Stimulated activated CD4-positive, alpha-beta T cell treated with anti-CD3 and anti-CD28 coated beads, Interleukin-15, amount 100 ng/mL, for 1 hour (primary cell): ENCODE measurements at regions not wholly inside any gene's neighbourhood (a gene's known extent, or its start where the extent isn't known, plus 50 kb on each side); places are given as distances from the start of the nearest gene placed in this dataset.
"Not testable (repeated sequence)": the region's sequence is repeated elsewhere in the genome, so short reads cannot be mapped to it uniquely, and the experiment has no call there.

Experiments used
- DNase-seq, 2 donors: peaks; one replicate each; pipeline ENCODE4 v3.0.0-alpha.2; 2020; ENCODE audit warnings: low read depth in 1 of 2, low spot score in 1 of 2

DNA sequence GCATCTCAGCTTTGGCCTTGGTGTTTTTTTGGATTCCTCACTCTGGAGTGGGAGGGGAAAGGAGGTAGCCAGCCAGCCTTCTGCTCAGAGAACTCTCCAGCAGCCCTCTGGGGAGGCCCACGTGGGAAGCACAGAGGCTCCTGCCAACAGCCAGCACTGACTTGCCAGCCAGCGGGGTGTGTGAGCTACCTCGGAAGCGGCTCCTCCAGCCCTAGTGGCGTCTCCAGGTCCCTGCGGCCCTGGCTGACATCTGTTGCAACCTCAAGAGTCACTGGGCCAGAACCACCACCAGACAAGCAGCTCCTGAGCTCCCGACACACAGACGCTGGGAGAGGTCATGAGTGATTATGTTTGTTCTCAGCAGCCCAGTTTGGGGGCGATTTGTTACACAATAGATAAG is 180.2 kb upstream of the FZD8 start:
- no peak for DNase-seq

GRCh38 chr10:35821339-35821911 is 179.3 kb upstream of the FZD8 start:
- no peak for DNase-seq

DNA sequence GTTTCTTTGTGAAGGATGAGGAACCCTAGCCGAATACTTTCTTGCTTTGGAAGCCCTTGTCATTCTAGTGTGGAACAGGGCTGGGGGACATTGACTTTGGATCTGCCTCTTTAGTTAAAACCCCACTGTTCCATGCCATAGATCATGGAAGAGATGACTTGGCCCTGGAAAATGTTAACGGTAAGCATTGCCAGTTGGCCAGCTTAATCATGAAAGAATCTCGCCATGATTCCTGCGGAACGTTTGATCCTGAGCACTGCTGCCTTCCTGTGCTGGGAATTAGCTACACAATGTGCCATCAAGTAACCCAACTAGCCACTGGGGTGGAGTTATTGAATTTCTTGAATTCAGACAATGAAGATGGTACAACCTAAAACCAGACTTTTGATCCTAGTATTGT is 177.6 kb upstream of the FZD8 start:
- no peak for DNase-seq

- DNase-seq = no peak
Observed at GRCh38 chr10:35819011-35819410, 176.9 kb upstream of the FZD8 start.

DNA sequence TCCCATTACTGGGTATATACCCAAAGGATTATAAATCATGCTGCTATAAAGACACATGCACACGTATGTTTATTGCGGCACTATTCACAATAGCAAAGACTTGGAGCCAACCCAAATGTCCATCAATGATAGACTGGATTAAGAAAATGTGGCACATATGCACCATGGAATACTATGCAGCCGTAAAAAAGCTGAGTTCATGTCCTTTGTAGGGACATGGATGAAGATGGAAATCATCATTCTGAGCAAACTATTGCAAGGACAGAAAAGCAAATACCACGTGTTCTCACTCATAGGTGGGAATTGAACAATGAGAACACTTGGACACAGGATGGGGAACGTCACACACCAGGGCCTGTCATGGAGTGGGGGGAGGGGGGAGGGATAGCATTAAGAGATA is 175.0 kb upstream of the FZD8 start:
- DNase-seq = not testable (repeated sequence)

DNA sequence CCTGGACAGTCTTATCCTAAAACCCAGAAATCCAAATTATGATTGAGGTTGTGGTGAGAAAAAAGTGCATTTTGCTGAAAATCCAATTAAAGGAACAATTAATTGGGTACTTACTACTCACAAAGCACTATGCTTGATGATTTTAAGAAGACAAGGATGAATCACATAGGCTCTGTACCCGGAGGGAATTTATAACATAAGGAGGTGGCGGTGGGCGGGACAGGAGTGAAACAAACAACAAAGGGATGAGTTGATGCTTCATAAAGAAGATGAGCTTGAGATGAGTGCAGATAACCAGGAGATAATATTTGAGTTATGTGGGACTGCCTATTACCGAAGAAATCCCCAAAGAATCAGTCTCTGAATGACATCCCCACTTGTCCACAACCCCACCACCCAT is 171.1 kb upstream of the FZD8 start:
- DNase-seq = no peak

DNA sequence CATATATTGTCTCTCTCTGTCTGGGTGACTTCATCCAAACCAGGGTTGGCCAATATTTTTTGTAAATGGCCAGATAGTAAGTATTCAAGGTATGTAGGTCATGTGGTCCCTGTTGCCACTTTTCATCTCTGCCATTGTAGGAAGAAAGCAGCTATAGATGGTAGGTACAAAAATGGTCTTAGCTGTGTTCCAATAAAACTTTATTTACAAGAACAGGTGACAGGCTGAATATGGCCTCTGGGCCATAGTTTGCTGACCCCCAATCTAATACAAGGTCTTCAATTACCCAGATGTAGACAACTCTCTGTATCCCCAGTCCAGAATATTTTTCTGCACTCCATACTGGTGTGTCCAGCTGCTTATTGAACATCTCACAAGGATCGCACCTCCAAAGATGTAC is 166.2 kb upstream of the FZD8 start:
- no peak for DNase-seq

DNA sequence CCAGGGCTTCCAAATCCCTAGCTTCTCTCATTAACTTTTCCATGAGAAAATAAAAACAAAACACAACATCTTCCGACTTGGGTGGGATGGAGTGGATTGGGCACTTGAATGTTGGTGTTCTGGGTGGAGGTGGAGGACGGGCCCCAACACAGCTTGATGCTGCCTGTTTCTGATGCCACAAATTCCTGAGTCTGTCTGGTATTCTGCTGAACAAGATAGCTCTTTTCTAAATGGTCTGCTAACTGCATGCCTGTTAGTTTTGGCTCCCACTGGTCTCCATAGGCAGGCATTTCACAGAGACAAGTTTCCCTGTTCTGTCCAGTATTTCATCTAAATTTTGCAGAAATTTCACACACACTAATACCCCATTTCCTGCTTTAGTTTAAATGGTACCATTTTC is 160.9 kb upstream of the FZD8 start:
- no peak for DNase-seq

DNA sequence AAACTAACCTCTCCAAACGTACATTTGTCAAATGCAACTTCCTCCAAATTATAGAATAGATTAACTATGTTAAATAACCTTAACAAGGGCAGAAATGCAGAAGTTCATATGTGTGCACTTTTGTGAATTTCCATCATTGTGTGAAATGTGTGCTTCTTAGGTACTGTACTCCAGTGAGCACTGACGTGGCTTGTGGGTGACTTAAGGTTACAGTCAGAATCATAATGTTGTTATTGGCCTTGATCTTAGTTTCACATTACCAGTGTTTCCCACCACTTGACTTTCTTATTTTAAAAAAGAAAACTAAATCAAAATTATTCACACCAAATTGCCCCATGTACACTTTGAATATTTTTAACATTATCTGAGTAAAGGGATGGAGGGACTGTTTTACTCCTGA is 155.1 kb upstream of the FZD8 start:
- DNase-seq = no peak

DNA sequence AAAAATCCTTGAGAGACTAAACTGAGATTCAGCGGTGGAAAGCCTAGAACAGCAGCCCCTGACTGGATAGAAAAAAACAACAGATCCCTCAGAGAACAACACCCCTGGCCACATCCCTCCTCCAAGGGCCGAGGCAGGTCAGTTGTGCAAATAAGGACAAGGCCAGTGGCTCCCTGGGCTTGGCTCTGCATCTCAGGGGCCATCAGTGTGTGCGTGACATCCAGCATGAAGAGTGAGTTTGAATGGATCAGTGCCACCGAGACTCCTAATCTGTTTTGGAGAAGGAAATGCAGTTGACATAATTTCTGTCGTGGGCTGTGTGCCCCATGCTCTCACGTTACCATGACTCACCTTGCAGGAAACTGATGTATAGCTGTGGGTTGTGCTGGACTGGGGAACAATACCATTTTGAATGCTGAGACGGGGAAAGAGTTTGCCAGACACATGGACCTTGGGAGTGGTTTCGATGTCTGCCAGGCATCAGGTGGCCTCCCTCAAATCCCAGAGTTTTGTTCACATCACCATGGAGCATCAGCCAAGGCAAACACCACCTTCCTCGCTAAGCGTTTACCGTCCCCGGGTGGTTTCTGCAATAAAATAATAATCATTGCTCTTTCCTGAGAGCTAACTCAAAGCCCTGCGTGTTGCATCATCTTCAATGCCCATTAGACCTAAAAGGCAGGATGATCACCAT is 153.2 kb upstream of the FZD8 start:
- DNase-seq = no peak

DNA sequence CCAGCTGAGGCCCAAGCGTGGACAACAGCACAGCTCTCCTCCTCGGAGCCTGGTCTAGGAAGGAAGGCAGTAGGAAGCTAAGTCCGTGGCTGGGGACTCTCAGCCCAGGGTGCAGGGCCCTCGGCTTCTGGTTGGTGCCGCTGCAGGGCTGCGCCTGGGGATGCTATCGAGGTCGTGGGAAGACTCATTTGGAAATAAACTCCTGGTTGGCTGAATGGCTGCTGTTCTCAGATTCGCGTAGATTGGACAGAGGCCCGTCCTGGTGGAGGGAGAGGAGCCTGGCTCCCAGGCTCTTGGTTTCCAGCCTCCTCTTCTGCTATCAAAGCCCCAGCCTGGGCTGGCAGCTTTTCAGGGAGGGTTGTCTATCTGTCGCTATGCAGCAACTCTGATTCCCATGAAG is 152.6 kb upstream of the FZD8 start:
- no peak for DNase-seq

GRCh38 chr10:35792291-35792690 is 150.2 kb upstream of the FZD8 start:
- DNase-seq = no peak

DNA sequence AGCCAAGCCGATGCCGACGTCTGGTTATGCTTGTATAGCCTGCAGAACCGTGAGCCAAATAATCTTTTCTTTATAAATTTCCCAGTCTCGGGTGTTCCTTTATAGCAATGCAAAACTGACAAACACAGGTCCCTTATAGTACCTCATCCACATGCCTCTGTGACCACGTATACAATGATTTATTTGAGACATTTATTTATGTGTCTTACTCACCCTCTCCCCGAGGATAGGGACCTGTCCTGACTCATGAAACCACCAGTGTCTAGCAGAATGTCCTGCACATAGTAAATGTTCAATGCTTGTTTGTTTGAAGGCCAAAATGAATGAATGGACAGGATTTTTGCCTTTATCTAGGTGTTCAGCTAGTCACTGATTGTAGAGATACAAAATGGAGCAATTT is 147.9 kb upstream of the FZD8 start:
- no peak for DNase-seq

- DNase-seq = no peak
Observed at GRCh38 chr10:35784751-35785150, 142.7 kb upstream of the FZD8 start.

DNA sequence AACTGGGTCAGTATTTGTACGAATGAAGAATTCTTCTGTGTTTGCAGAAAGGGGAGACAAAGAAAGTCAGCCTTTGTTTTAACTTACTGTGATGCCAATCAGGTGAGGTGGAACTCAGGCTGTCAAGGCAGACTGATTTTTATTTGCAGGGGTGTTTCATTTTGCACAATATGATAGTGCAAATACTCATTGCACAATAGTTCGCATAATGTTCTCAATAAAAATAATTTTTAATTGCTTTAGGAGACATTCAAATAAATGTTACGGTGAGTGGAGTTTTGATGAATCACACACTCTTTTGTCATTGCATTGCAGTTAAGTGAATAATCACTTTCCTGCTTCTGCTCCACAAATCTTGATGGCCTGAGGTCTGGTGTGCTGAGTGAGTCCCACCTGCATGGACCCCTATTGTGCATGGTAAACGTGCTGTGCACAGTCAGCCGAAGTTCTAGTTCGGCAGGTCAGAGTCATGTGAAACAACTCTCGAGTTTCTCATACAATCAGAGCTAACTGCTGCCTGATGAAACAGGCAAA is 141.3 kb upstream of the FZD8 start:
- DNase-seq = no peak

DNA sequence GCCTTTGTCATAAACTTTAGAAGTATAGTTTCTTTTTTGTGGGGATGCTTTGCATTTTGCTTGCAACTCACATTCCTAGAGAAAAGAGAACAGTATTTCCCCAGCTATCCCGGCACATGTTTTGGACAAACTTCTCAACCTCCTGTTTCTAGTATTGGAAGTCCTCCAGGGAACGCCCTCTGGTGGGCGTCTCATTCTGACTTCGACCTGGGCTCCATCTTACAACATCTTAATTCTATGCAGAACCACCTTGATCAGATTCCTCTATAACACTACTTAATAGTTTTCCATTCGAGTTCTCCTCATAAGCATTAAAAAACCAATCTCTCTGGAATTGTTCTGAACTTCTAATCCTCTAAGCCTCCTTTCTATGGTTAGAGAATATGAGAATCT is 139.5 kb upstream of the FZD8 start:
- DNase-seq = no peak

- no peak for DNase-seq
Observed at GRCh38 chr10:35780970-35781642, 139.0 kb upstream of the FZD8 start.

DNA sequence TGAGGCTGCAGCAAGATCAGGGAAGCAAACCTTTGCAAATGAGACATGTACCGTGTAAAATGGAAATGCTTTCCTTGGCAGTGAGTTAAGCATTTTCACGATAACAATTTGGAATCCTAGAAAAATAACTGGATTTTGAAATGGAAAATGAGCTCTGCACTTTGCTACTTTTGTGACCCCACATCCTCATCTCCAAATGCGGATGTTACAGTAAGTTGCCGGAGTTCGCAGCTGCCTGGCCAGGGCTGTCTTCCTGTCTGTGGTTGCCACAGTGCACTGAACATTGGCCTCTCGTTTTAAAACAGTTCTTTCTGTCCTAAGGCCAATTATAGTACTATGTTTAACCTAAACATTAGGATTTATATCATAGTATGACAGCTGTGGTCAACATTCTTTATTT is 136.2 kb upstream of the FZD8 start:
- DNase-seq = no peak

- DNase-seq = not testable (repeated sequence)
Observed at GRCh38 chr10:35776557-35776956, 134.5 kb upstream of the FZD8 start.

- no peak for DNase-seq
Observed at GRCh38 chr10:35774109-35774508, 132.0 kb upstream of the FZD8 start.

DNA sequence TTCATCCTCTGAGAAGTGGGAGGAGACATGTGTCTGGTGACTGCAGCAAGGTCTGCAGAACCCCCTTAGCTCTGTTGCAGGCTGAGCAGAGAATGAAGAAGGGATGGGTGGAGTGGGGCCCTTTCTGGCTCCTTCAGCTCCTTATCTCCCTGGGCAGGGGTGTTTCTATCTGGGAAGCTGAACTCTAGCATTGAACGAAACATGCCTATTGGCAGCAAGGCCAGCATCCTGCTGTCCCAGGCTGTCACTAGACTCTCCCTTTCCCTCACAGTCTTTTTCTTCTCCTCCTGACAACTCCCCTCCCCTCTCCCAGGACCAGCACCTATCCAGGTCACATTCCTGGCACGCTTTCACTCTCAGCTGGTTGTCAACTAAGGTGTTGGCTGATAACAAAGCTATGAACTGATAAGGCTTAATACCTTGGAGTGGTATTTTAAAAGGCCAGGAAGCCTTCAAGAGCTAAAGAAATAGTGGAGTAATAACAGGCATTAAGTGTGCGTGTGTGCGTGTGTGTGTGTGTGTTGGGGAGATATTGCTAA is 128.8 kb upstream of the FZD8 start:
- DNase-seq = no peak

DNA sequence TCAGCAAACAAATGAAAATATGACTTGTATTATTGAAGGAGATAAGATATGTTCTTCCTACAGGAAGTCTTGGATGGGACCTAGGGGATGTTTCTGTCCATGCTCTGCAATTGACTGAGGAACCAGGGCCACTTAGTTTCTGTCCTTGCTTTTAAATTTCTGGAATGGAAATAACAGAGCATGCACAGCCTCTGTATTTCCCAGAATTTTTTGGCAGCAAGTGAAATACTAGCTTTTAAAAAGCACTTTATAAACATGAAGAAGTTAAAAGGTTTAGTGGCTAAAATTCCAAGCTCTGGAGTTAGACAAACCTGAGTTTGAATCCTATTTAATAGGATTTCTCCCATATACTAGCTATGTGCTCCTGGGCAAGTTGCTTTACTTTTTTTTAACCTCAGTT is 127.7 kb upstream of the FZD8 start:
- no peak for DNase-seq
